Retinal pigment epithelial cell (primary cell): ENCODE measurements at regions not wholly inside any gene's neighbourhood (a gene's known extent, or its start where the extent isn't known, plus 50 kb on each side); places are given as distances from the start of the nearest gene placed in this dataset.

Experiments used
- DNase-seq: peaks from one replicate; pipeline ENCODE4 v3.0.0-alpha.2; 2010; ENCODE audit warnings: low read depth
- H3K4me3 ChIP-seq: 2 replicates; pipeline ENCODE4 v1.5.1; 2011; ENCODE audit warnings: mild to moderate bottlenecking, low read length, control low read depth, moderate library complexity
- CTCF ChIP-seq: conservative IDR thresholded peaks from 2 replicates; pipeline ENCODE4 v1.5.1; 2011; ENCODE audit warnings: low read depth, low read length, control low read depth, inconsistent platforms

DNA sequence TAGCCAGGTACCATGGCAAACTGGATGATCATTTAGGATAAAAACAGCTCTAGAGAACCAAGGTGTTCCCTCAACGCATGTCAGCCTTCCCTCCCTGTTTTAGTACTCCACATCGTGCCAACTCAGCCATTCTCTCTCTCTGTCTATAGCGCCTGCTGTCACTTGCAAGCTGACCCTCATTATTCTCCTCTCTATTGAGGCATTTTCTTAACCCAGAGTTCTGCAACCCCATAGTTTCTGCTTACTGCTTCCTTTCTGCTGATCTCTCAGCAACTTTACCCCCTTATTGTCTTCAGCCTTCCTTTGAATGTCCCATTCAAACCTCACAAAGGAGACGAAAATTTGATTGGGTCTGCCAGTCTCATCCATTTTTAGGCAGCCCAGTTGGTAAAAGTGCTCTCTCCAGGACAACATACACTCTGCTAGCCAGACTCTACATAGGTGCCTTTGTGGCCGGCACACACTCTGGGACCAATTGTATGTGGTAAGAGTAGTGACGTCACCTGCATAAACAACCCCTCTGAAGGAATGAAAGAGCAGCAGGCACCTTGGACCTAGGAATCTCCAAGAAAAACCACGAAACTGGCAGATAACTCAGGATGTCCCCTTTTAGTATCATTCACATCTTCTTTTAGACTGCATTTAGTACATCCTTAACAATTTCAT lies 367.2 kb upstream of the KCNH7 start:
- H3K4me3 ChIP-seq, result no peak overlapping the region
- no peak for DNase-seq
- TF ChIP-seq CTCF, result no peak

- no peak for DNase-seq
- no peak overlapping the region for H3K4me3 ChIP-seq
- no peak for TF ChIP-seq CTCF
Measured at GRCh38 chr2:163200741-163201140, 362.2 kb upstream of the KCNH7 start.

DNA sequence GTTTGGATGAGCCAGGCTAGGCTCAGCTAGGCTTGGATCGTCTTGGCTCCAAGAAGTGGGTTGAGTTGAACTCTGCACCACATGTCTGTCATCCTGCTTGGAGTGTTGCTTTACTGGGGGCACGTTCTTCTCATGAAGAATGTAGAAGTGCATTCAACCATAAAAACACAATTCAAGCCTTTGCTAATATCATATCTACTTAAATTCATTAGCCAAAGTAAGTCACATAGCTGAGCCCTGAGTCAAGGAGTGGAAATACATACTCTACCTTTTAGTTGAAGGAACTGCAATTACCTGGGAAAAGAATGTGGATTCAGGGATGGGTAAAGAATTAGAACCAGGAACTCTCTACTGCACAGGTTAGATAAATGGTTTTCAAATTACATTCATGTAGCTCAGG lies 360.4 kb upstream of the KCNH7 start:
- H3K4me3 ChIP-seq, result no peak overlapping the region
- TF ChIP-seq CTCF, result no peak
- no peak for DNase-seq

DNA sequence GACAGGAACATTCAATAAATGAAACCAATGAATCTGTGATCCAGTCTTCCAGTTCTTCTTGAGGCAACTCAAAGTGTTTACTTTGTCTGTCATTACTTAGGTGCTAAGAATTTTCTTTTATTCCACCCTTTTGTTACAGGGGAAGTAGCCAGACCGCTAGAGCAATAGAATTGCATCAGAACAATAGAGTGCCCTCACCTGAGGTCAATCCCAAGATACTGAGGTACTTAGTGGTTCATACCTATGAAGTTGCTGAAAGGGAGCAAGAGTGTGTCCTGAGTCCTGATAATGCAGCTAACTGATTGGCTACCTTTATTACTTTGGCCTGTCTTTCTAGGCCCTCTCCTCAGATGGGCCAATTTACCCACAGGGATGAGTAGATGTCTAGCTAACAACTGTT lies 359.4 kb upstream of the KCNH7 start:
- H3K4me3 ChIP-seq, result no peak overlapping the region
- no peak for TF ChIP-seq CTCF
- DNase-seq, result no peak

DNA sequence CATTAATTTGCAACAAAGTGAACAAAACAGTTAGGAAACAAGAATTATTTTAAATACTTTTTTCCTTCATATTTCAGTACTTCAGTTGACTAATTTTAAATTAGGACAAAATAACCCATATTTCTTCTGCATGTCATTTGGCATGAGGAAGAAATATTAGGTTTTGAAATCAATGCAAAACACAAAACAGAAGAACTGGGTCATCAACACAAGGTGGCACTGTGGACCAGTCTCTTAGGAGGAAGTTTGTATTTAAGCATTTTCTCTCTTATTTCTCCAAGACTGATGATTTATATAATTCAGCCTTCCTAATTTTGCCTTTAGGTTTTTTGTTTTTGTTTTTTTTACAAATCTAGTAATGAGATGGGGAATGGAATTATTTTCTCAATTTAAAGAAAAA lies 352.8 kb upstream of the KCNH7 start:
- no peak for DNase-seq
- H3K4me3 ChIP-seq, result no peak overlapping the region
- TF ChIP-seq CTCF, result peak; percentile 71

- TF ChIP-seq CTCF, result no peak
- DNase-seq, result no peak
Measured at GRCh38 chr2:163187995-163188655, 349.6 kb upstream of the KCNH7 start.

GRCh38 chr2:163187119-163187518 lies 348.6 kb upstream of the KCNH7 start:
- TF ChIP-seq CTCF, result no peak
- no peak for DNase-seq
- H3K4me3 ChIP-seq, result no peak overlapping the region

More at GRCh38 chr2:163187995-163188655, 349.6 kb upstream of the KCNH7 start:
- no peak overlapping the region for H3K4me3 ChIP-seq
